ENCODE measurements at regions not wholly inside any gene's neighbourhood (a gene's known extent, or its start where the extent isn't known, plus 50 kb on each side); places are given as distances from the start of the nearest gene placed in this dataset.

- TF ChIP-seq GABPA (IDR thresholded peaks at IDR 0.05; ENCODE audit: low read depth) (no peak), CTCF (IDR thresholded peaks at IDR 0.05; ENCODE audit: insufficient read depth, low read length) (no peak), REST (IDR thresholded peaks at IDR 0.05; ENCODE audit: insufficient replicate concordance, low read depth) (no peak), POLR2AphosphoS5 (IDR thresholded peaks at IDR 0.05; ENCODE audit: low read depth) (no peak), SPI1 (IDR thresholded peaks at IDR 0.05; ENCODE audit: borderline replicate concordance, low read depth) (no peak)
- no peaks in the 10 kb centered on the region for H3K27me3 ChIP-seq (ENCODE audit: insufficient read depth, poor library complexity, severe bottlenecking)
Measured at GRCh38 chr3:88231632-88232031, 81.9 kb downstream of the C3orf38 start.

GRCh38 chr3:88235102-88235501, 85.3 kb downstream of the C3orf38 start:
- Histone ChIP-seq H3K4me3 (replicated peaks; ENCODE audit: insufficient read depth, low read length) (no peak overlapping the region), H3K27me3 (ENCODE audit: insufficient read depth, poor library complexity, severe bottlenecking) (peaks cover 2% of the 10 kb centered on the region), H3K27ac (replicated peaks) (no peak overlapping the region)
- DNase-seq (ENCODE audit: low read depth in 1 of 2, low spot score in 1 of 2), result no peak
- TF ChIP-seq SPI1 (IDR thresholded peaks at IDR 0.05; ENCODE audit: borderline replicate concordance, low read depth), result no peak
- no peak for TF ChIP-seq GABPA (IDR thresholded peaks at IDR 0.05; ENCODE audit: low read depth)
- no peak for TF ChIP-seq REST (IDR thresholded peaks at IDR 0.05; ENCODE audit: insufficient replicate concordance, low read depth)
- no peak for TF ChIP-seq CTCF (IDR thresholded peaks at IDR 0.05; ENCODE audit: insufficient read depth, low read length)
- TF ChIP-seq POLR2AphosphoS5 (IDR thresholded peaks at IDR 0.05; ENCODE audit: low read depth), result no peak

More at GRCh38 chr3:88231632-88232031, 81.9 kb downstream of the C3orf38 start:
- DNase-seq (ENCODE audit: low read depth in 1 of 2, low spot score in 1 of 2), result no peak
- Histone ChIP-seq H3K27ac (replicated peaks) (no peak overlapping the region), H3K4me3 (replicated peaks; ENCODE audit: insufficient read depth, low read length) (no peak overlapping the region)

- H3K27ac ChIP-seq (replicated peaks), result no peak overlapping the region
- no peak for DNase-seq (ENCODE audit: low read depth in 1 of 2, low spot score in 1 of 2)
- TF ChIP-seq SPI1 (IDR thresholded peaks at IDR 0.05; ENCODE audit: borderline replicate concordance, low read depth) (no peak), CTCF (IDR thresholded peaks at IDR 0.05; ENCODE audit: insufficient read depth, low read length) (no peak), POLR2AphosphoS5 (IDR thresholded peaks at IDR 0.05; ENCODE audit: low read depth) (no peak), GABPA (IDR thresholded peaks at IDR 0.05; ENCODE audit: low read depth) (no peak), REST (IDR thresholded peaks at IDR 0.05; ENCODE audit: insufficient replicate concordance, low read depth) (no peak)
- H3K4me3 ChIP-seq (replicated peaks; ENCODE audit: insufficient read depth, low read length), result no peak overlapping the region
- H3K27me3 ChIP-seq (ENCODE audit: insufficient read depth, poor library complexity, severe bottlenecking), result peaks cover 2% of the 10 kb centered on the region
Measured at GRCh38 chr3:88239870-88240269, 90.1 kb downstream of the C3orf38 start.
